ENCODE measurements at regions not wholly inside any gene's neighbourhood (a gene's known extent, or its start where the extent isn't known, plus 50 kb on each side); places are given as distances from the start of the nearest gene placed in this dataset.
"Not testable (repeated sequence)": the region's sequence is repeated elsewhere in the genome, so short reads cannot be mapped to it uniquely, and the experiment has no call there.

- H3K9me3 Mint-ChIP-seq; DNase-seq (ENCODE audit: low spot score in 2 of 2); H3K4me1 Mint-ChIP-seq; H3K4me3 Mint-ChIP-seq; H3K27ac Mint-ChIP-seq; H3K36me3 Mint-ChIP-seq; ATAC-seq: not testable (repeated sequence)
These were observed 117.8 kb downstream of the GOSR1 start for GRCh38 chr17:30594953-30595371.

GRCh38 chr17:30594223-30594952 lies 117.2 kb downstream of the GOSR1 start:
- Mint-ChIP-seq H3K36me3 (no peaks in the 10 kb centered on the region), H3K27ac (no peak overlapping the region), H3K4me3 (no peak overlapping the region), H3K9me3 (no peaks in the 10 kb centered on the region), H3K4me1 (peaks cover 3% of the 10 kb centered on the region)
- DNase-seq (ENCODE audit: low spot score in 2 of 2) (no peak), ATAC-seq (no peak)

- ATAC-seq (no peak), DNase-seq (ENCODE audit: low spot score in 2 of 2) (no peak)
- H3K4me1 Mint-ChIP-seq = peaks cover 7% of the 10 kb centered on the region
- H3K27ac Mint-ChIP-seq = no peak overlapping the region
- no peaks in the 10 kb centered on the region for H3K9me3 Mint-ChIP-seq
- no peaks in the 10 kb centered on the region for H3K36me3 Mint-ChIP-seq
- H3K4me3 Mint-ChIP-seq = no peak overlapping the region
These were observed 113.0 kb downstream of the GOSR1 start for GRCh38 chr17:30590081-30590733.

GRCh38 chr17:30589431-30589830 lies 112.2 kb downstream of the GOSR1 start:
- H3K9me3 Mint-ChIP-seq = no peaks in the 10 kb centered on the region
- no peak for DNase-seq (ENCODE audit: low spot score in 2 of 2)
- no peak overlapping the region for H3K4me3 Mint-ChIP-seq
- H3K4me1 Mint-ChIP-seq = peaks cover 7% of the 10 kb centered on the region
- ATAC-seq = no peak
- H3K27ac Mint-ChIP-seq = no peak overlapping the region
- H3K36me3 Mint-ChIP-seq = no peaks in the 10 kb centered on the region

- DNase-seq (ENCODE audit: low spot score in 2 of 2) (no peak), ATAC-seq (no peak)
- Mint-ChIP-seq H3K36me3 (no peaks in the 10 kb centered on the region), H3K4me3 (no peak overlapping the region), H3K27ac (no peak overlapping the region), H3K9me3 (no peaks in the 10 kb centered on the region), H3K4me1 (peaks cover 7% of the 10 kb centered on the region)
These were observed 111.6 kb downstream of the GOSR1 start for GRCh38 chr17:30588798-30589247.

GRCh38 chr17:30586818-30587595 lies 109.8 kb downstream of the GOSR1 start:
- H3K9me3 Mint-ChIP-seq = no peaks in the 10 kb centered on the region
- ATAC-seq = peak; percentile 94
- H3K36me3 Mint-ChIP-seq = no peaks in the 10 kb centered on the region
- H3K27ac Mint-ChIP-seq = no peak overlapping the region
- H3K4me3 Mint-ChIP-seq = no peak overlapping the region
- no peak for DNase-seq (ENCODE audit: low spot score in 2 of 2)
- peaks cover 7% of the 10 kb centered on the region for H3K4me1 Mint-ChIP-seq

- ATAC-seq (no peak), DNase-seq (ENCODE audit: low spot score in 2 of 2) (no peak)
- Mint-ChIP-seq H3K4me1 (peaks cover 7% of the 10 kb centered on the region), H3K4me3 (no peak overlapping the region), H3K36me3 (no peaks in the 10 kb centered on the region), H3K27ac (no peak overlapping the region), H3K9me3 (no peaks in the 10 kb centered on the region)
These were observed 107.6 kb downstream of the GOSR1 start for GRCh38 chr17:30584810-30585209.

- DNase-seq (ENCODE audit: low spot score in 2 of 2) = no peak
- H3K9me3 Mint-ChIP-seq = no peaks in the 10 kb centered on the region
- H3K27ac Mint-ChIP-seq = no peak overlapping the region
- H3K4me1 Mint-ChIP-seq = no peaks in the 10 kb centered on the region
- H3K36me3 Mint-ChIP-seq = no peaks in the 10 kb centered on the region
- no peak overlapping the region for H3K4me3 Mint-ChIP-seq
- no peak for ATAC-seq
These were observed 103.7 kb downstream of the GOSR1 start for GRCh38 chr17:30580916-30581315.

- H3K4me1 Mint-ChIP-seq = no peaks in the 10 kb centered on the region
- no peak overlapping the region for H3K4me3 Mint-ChIP-seq
- H3K27ac Mint-ChIP-seq = no peak overlapping the region
- DNase-seq (ENCODE audit: low spot score in 2 of 2) = no peak
- ATAC-seq = no peak
- no peaks in the 10 kb centered on the region for H3K36me3 Mint-ChIP-seq
- H3K9me3 Mint-ChIP-seq = no peaks in the 10 kb centered on the region
These were observed 102.6 kb downstream of the GOSR1 start for GRCh38 chr17:30579610-30580315.

- not testable (repeated sequence) for H3K4me3 Mint-ChIP-seq; H3K9me3 Mint-ChIP-seq; H3K4me1 Mint-ChIP-seq; DNase-seq (ENCODE audit: low spot score in 2 of 2); H3K27ac Mint-ChIP-seq; ATAC-seq; H3K36me3 Mint-ChIP-seq
These were observed 101.0 kb downstream of the GOSR1 start for GRCh38 chr17:30578015-30578717.

Measured in stimulated activated effector memory CD8-positive, alpha-beta T cell treated with anti-CD3 and anti-CD28 coated beads, Interleukin-12 subunit alpha, Interleukin-12 subunit beta, amount 100 ng/mL, for 72 hours (primary cell).